NCI-H774 (cell line): ENCODE measurements at regions not wholly inside any gene's neighbourhood (a gene's known extent, or its start where the extent isn't known, plus 50 kb on each side); places are given as distances from the start of the nearest gene placed in this dataset.

Experiments used
- DNase-seq: peaks from one replicate; lab custom pipeline; 2025; lab: John Stamatoyannopoulos, UW

GRCh38 chr1:209265301-209265700 lies 318.2 kb upstream of the CAMK1G start:
- DNase-seq, result no peak

DNA sequence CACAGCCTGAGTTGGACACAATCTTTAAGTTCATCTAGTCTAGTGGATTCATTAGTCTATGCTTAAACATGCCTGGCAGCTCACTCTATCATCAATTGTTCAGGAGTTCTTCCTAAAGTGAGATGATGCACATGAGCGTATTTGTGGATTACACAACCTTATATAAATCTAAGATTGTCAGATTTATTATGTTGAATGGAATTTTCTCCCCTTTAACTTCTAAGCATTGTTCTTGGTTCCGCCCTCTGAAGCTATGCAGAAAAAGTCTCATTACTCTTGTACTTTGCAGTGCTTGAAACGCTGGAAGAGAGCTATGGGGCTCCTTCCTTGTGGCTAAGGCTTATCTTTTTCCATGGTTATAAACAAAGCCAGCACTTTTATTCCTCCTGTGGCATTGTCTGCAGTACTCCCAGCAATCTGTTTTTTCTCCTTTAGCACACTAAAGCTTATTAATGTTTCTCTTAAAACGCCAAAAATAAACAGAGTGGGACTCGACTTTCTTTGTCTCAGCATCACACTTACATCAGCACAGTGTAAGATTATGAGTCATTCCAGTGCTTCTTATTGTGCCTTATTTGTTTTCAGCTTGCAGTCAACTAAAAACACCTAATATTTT lies 316.8 kb upstream of the CAMK1G start:
- no peak for DNase-seq

- no peak for DNase-seq
Observed at GRCh38 chr1:209267968-209268367, 315.5 kb upstream of the CAMK1G start.

DNA sequence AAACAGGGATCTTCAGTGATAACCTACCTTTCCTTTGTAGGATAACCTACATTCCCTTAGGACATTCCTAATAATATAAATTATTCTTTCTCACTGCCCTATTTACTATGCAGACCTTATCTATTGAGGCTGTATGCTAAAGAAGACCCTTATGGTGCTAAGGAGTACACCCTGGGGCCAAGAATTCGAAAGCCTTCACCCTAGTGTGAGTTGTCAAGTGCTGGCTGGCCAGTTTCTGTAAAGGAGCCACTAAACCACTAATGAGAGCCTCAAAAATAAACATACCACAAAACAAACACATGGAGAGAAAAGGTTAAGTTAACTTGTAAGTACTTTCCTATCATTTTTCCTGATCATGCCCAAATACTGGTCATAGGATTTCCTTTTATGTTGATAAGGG lies 315.0 kb upstream of the CAMK1G start:
- DNase-seq, result no peak

DNA sequence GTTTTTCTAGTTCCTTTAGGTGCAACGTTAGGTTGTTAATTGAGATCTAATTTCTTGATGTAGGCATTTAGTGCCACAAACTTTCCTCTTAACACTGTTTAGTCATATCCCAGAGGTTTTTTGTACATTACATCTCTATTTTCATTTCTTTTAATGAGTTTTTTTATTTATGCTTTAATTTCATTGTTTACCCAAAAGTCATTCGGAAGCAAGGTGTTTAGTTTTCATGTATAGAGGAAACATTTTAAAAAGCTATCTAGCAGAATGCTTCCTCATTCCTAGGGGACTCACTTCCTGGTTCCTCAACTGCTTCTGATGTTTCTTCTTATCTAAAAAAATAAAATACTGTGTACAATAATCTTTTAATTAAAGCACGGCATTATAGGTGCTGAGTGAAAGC lies 307.2 kb upstream of the CAMK1G start:
- DNase-seq, result no peak

DNA sequence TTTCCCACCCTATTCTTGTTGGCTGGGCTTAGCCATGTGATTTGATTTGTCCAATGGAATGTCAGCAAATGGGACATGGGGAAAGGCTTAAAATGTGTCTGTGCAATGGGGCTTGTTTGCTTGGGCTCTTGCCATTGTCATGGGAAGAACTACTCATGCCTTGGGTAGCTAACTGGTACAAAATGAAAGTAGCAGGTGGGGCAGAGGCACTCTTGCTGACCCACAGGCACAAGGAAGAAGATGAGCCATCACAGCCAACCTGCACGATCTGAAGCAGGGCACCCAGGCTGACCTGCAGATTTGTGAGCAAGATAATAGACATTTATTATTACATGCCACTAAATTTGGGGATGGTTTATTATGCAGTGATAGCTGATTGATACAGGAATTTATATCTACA lies 305.9 kb upstream of the CAMK1G start:
- DNase-seq, result no peak

- no peak for DNase-seq
Observed at GRCh38 chr1:209291715-209292114, 291.8 kb upstream of the CAMK1G start.

DNA sequence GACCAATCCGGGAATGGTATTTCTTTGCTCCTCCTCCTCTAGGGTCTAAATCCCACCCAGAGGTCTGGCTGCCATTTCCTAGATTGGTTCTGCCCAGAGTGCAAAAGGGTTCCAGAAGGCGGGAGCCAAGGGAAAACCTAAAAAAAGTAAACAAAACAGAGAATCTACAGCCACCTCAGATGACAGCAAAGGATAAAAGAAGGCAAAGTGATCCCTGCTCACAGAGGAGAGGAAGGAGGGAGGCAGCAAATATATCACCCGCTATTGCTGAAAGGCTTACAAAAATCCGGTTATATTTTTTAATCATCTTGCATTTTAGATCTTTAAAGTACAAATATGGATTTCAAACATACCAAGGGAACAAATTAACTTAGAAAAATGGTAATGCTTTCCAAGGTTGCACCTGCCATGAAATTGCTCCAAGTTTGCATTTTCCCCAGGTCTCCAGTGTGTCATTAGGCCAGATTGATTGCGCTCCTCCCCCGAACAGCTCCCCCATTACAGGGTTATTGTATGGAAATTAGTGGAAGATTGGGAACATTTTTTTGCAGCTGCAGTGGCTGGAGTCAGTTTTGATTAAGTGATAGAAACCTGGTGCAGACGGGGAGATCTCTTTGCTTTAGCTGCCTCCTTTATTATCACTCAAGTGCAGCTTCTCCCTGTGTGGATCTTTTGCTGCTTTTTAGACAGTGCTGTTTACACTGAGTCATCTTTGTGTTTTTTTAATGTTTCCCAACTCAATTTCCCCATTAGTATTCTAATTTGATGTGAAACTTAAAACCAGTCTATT lies 280.5 kb upstream of the CAMK1G start:
- DNase-seq, result no peak

DNA sequence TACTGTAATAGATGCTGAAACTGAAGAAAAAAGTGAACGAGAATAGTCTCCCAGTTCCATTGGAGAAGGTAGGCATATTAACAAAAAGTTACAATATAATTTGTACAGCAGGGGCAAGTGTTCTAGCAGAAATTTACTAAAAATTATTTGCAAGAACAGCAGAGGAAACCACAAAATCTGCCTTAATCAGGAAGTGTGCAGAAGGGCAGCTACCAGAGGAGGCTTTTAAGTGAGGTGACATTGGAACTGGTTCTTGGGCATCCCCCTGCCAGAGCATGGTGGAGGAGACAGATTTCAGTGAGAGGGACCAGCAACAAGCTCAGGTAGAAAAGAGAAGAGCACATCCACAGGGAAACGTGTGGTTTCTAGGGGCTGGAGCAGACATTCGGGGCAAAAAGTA lies 279.3 kb upstream of the CAMK1G start:
- DNase-seq, result no peak

- no peak for DNase-seq
Observed at GRCh38 chr1:209305221-209305954, 278.1 kb upstream of the CAMK1G start.

GRCh38 chr1:209307846-209308245 lies 275.7 kb upstream of the CAMK1G start:
- DNase-seq, result no peak

GRCh38 chr1:209309198-209309597 lies 274.3 kb upstream of the CAMK1G start:
- no peak for DNase-seq

DNA sequence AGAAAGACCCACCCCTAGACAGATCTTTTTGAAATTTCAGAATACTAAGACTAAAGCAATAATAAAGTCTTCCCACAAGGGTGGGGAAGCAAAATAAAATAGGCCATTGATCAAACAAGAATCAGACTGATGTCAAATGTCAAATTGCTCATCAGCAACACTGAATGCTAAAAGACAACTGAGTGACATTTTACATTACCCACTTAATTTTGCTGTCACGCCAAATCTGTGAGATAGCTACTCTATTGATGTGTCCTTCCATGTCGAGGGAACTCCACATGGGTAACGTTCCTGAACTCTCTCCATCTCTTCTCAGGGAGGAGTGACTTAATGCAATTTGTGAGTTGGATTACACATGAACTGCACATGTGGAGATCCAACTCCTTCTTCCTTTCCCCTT lies 271.7 kb upstream of the CAMK1G start:
- no peak for DNase-seq

- DNase-seq, result no peak
Observed at GRCh38 chr1:209316929-209317328, 266.6 kb upstream of the CAMK1G start.

DNA sequence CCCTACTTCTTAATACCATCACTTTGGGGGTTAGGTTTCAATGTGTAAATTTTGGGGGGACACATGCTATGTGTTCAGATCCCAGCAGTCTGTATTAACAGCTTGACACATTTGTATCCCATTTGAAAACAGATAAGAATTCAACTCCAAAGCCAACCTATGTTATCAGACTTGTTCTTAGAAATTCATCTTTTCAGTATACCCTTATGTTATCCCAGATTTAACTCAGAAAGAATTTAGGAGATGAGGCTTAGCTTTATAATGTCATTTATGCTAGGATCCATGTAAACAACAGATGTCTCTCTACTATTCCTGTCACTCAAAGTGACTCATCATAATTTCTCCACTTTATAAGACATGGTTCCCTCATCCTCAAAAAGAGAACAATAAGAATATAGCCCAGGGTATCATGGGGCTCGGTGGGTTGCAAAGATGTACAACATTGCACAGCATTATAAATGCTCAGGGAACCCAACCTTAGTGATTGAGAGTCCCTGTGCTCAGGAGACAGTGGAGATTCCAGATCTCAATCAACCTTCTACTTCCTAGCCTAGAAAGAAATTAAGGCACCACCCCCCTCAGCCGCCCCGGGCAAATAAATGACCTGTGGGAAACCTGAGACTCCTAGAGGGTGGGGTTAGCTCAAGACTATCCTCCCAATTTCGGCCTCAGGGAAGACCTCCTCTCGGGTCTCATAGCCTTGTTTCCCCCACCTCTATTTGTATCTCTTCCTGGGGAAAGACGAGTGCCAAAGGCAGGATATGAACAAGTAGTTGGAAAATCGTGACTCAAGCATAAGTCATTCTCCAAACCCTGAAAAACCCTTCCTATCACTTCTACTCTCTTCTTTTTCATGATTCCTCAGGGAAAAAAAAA lies 265.1 kb upstream of the CAMK1G start:
- no peak for DNase-seq

GRCh38 chr1:209319057-209319432 lies 264.5 kb upstream of the CAMK1G start:
- DNase-seq, result no peak

GRCh38 chr1:209319549-209319948 lies 264.0 kb upstream of the CAMK1G start:
- DNase-seq, result no peak

- DNase-seq, result no peak
Observed at GRCh38 chr1:209323743-209324142, 259.8 kb upstream of the CAMK1G start.

DNA sequence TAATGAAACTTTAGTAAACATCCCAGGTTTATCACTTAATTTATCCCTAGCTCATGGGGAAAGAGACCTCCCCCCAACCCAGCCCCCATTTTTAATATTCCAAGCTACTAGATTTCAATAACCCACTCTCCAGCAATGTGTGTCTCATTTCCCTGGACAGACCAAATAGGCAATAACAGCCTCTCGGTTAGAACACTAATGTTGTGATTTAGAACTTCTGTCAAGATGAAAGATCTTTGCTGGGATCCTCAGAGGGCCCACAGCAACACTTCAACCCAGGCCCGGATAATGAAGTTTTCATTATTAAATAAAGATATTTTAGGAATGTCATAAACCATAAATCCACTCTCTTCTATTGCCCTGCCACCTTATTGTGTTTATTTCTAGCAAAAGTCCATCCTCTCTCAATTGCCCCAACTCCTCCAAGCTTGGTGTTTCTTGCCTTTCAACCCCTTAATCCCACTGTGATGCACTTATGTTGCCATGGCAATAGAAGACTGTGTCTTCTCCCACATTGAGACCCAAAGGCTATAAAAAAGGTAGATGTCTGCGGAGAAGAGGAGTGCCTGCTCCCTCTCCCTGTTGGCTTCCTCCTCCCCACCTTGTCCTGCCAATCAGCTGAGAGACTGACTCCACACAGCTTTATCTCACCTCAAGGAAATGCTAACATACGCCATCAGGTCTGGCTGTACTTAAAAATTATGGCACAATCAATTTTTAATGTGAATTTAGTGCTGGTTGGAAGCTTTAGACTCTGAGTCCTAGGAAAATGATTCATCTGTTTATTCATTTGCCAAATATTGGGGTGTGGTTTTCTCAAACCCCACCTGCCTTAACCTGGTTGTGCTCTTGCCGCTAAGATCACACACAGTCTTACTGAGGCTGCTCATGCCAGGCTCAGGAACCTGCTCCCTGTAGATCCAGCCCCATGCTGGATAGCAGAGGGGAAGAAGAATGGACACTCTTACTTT lies 258.3 kb upstream of the CAMK1G start:
- no peak for DNase-seq

DNA sequence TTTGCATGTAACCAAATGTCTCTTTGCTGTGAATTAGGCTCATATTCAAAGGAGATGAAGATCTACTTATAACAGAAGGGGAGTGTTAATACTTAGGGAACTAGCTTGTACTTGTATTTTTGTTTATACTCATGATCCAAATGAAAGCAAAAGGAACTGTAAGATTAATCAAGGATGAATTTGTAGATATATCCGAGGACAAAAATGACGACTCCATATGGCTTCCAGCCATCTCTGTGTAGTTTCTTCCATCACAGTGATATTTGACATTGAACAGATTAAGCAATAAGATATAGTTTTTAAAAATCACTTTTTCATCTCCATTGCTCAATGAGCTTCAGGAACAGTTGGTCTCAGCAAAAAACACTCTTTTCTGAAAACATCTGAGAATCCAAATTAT lies 257.4 kb upstream of the CAMK1G start:
- DNase-seq, result no peak

DNA sequence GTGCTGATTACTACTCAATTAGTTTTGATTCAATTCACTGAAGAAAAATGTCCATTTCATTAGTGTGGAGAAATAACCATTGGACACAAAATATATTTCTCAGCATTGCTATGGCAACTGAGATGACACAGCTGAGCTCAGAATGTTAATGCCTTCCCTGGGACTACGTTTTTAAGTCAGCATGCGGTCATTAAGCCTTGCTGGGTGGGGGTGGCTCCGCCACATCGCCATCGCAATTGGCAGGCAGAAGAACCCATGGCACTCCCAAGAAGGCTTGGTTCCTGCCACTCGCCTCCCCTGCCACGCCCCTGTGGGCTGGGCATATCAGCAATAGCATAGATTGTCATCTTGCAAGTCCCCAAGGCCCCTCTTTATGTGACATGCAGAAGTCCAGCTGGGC lies 256.7 kb upstream of the CAMK1G start:
- no peak for DNase-seq
